D341Med (cell line): ENCODE measurements at regions not wholly inside any gene's neighbourhood (a gene's known extent, or its start where the extent isn't known, plus 50 kb on each side); places are given as distances from the start of the nearest gene placed in this dataset.

Experiments
- DNase-seq: peaks from one replicate; pipeline ENCODE4 v3.0.0; 2012; ENCODE audit warnings: low spot score

GRCh38 chr18:56278421-56279003 is 359.9 kb downstream of the TXNL1 start:
- no peak for DNase-seq

GRCh38 chr18:56276466-56276865 is 361.9 kb downstream of the TXNL1 start:
- no peak for DNase-seq

GRCh38 chr18:56273541-56274219 is 364.7 kb downstream of the TXNL1 start:
- DNase-seq = no peak

- no peak for DNase-seq
Observed at GRCh38 chr18:56270671-56271250, 367.6 kb downstream of the TXNL1 start.

GRCh38 chr18:56269958-56270357 is 368.4 kb downstream of the TXNL1 start:
- DNase-seq = no peak

GRCh38 chr18:56268952-56269351 is 369.4 kb downstream of the TXNL1 start:
- DNase-seq = no peak

- no peak for DNase-seq
Observed at GRCh38 chr18:56267334-56267733, 371.1 kb downstream of the TXNL1 start.

GRCh38 chr18:56258178-56258577 is 380.2 kb downstream of the TXNL1 start:
- no peak for DNase-seq

- DNase-seq = no peak
Observed at GRCh38 chr18:56257205-56257604, 381.2 kb downstream of the TXNL1 start.

GRCh38 chr18:56256659-56257058 is 381.7 kb downstream of the TXNL1 start:
- DNase-seq = no peak

- DNase-seq = no peak
Observed at GRCh38 chr18:56255381-56255780, 383.0 kb downstream of the TXNL1 start.

GRCh38 chr18:56252456-56252855 is 385.9 kb downstream of the TXNL1 start:
- no peak for DNase-seq

GRCh38 chr18:56248610-56249235 is 389.7 kb downstream of the TXNL1 start:
- no peak for DNase-seq

- DNase-seq = no peak
Observed at GRCh38 chr18:56246916-56247315, 391.5 kb downstream of the TXNL1 start.

- no peak for DNase-seq
Observed at GRCh38 chr18:56245866-56246580, 392.4 kb downstream of the TXNL1 start.

- DNase-seq = no peak
Observed at GRCh38 chr18:56240405-56240804, 398.0 kb downstream of the TXNL1 start.

GRCh38 chr18:56238576-56238975 is 399.8 kb downstream of the TXNL1 start:
- DNase-seq = no peak

GRCh38 chr18:56235481-56236013 is 402.8 kb downstream of the TXNL1 start:
- no peak for DNase-seq

- DNase-seq = no peak
Observed at GRCh38 chr18:56235071-56235470, 403.3 kb downstream of the TXNL1 start.

GRCh38 chr18:56233595-56233994 is 404.8 kb downstream of the TXNL1 start:
- no peak for DNase-seq

GRCh38 chr18:56226025-56226424 is 412.4 kb downstream of the TXNL1 start:
- no peak for DNase-seq
